ENCODE measurements at regions not wholly inside any gene's neighbourhood (a gene's known extent, or its start where the extent isn't known, plus 50 kb on each side); places are given as distances from the start of the nearest gene placed in this dataset.

DNA sequence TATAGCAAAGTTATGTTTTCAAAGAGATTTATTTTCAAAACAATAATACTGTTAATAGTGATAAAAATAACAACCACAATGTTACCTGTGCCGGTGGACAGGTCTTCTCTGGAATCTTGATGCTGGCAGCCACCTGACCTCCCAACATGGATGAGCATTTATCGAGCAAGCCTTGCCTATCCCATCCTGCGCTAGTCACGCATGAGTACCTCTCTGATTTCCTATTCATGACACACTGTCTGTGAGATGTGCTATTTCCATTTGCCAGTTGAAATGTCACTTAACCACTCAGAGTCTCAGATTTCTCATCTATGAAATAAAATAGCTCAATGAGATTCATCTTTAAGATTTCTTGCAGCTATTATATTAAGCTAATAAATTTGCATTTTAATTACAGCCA lies 341.2 kb upstream of the VWC2 start:
- no peak for DNase-seq (ENCODE audit: low read depth, low spot score)
- Histone ChIP-seq H3K4me1 (ENCODE audit: control insufficient read depth, insufficient read depth, low read length) (no peaks in the 10 kb centered on the region), H3K4me3 (ENCODE audit: low read length) (no peak overlapping the region), H3K27me3 (ENCODE audit: control insufficient read depth, insufficient read depth, low read length) (no peaks in the 10 kb centered on the region), H3K27ac (ENCODE audit: low read length) (no peak overlapping the region), H3K36me3 (ENCODE audit: control insufficient read depth, insufficient read depth, low read length) (no peaks in the 10 kb centered on the region), H3K9me3 (ENCODE audit: control insufficient read depth, insufficient read depth, low read length) (no peaks in the 10 kb centered on the region)
- no CpG with 5 or more reads among the region's 4 CpGs for WGBS (ENCODE audit: insufficient coverage, insufficient read length)

DNA sequence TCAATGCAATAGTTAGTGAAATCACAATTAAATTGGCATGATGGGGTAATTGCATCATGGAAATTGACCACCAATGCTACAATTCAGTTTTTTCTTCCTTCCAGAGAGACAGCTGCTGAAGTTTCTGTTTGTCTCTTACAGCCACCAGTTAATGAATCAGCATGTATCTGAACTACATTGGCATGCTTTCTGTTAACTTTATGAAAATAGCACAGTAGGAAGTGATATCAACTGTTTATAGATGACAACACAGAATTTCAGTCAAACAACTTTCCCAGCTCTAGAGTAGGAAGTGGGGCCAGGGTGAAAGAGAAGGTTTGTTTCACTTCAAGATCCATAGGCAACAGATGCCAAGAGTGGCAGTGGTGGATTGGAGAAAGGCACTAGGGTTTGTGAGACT lies 339.6 kb upstream of the VWC2 start:
- Histone ChIP-seq H3K36me3 (ENCODE audit: control insufficient read depth, insufficient read depth, low read length) (no peaks in the 10 kb centered on the region), H3K9me3 (ENCODE audit: control insufficient read depth, insufficient read depth, low read length) (no peaks in the 10 kb centered on the region), H3K4me1 (ENCODE audit: control insufficient read depth, insufficient read depth, low read length) (no peaks in the 10 kb centered on the region), H3K4me3 (ENCODE audit: low read length) (no peak overlapping the region), H3K27ac (ENCODE audit: low read length) (no peak overlapping the region), H3K27me3 (ENCODE audit: control insufficient read depth, insufficient read depth, low read length) (no peaks in the 10 kb centered on the region)
- no peak for DNase-seq (ENCODE audit: low read depth, low spot score)

DNA sequence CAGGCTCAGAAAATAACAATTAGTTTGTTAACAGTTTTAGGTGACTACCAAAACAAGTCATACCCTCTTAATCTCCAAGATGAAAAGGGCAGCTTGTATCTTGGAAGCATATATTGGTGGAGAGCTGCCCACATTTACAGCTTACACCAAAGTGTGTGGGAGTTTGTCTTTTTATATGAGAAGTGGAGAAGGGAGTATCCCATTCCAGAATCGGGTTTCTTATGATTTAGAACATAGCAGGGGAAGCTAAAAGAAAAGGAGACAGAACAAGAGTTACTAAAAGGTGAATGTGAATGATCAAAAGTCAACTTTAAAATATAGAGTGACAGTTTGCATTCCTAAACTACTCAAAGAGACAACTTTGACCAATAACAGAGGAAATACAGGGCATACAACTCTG lies 338.6 kb upstream of the VWC2 start:
- Histone ChIP-seq H3K4me1 (ENCODE audit: control insufficient read depth, insufficient read depth, low read length) (no peaks in the 10 kb centered on the region), H3K36me3 (ENCODE audit: control insufficient read depth, insufficient read depth, low read length) (no peaks in the 10 kb centered on the region), H3K9me3 (ENCODE audit: control insufficient read depth, insufficient read depth, low read length) (no peaks in the 10 kb centered on the region), H3K27ac (ENCODE audit: low read length) (no peak overlapping the region), H3K4me3 (ENCODE audit: low read length) (no peak overlapping the region), H3K27me3 (ENCODE audit: control insufficient read depth, insufficient read depth, low read length) (no peaks in the 10 kb centered on the region)
- no CpG with 5 or more reads among the region's 1 CpG for WGBS (ENCODE audit: insufficient coverage, insufficient read length)
- no peak for DNase-seq (ENCODE audit: low read depth, low spot score)

DNA sequence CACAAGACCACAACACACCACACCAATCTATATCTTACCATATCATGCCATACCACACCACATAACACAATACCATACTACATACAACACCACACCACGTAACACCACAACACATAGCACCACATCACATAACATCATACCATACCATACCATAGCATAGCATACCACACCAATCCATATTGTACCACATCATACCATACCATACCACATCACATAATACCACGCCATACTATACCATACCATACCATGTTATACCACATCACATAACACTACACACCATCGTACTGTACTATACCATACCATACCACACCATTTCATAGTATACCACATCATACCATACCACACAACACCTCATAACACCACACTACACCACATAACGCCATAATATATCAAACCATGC lies 335.2 kb upstream of the VWC2 start:
- DNase-seq (ENCODE audit: low read depth, low spot score), result no peak
- Histone ChIP-seq H3K9me3 (ENCODE audit: control insufficient read depth, insufficient read depth, low read length) (no peaks in the 10 kb centered on the region), H3K36me3 (ENCODE audit: control insufficient read depth, insufficient read depth, low read length) (no peaks in the 10 kb centered on the region), H3K27me3 (ENCODE audit: control insufficient read depth, insufficient read depth, low read length) (no peaks in the 10 kb centered on the region), H3K27ac (ENCODE audit: low read length) (no peak overlapping the region), H3K4me3 (ENCODE audit: low read length) (no peak overlapping the region), H3K4me1 (ENCODE audit: control insufficient read depth, insufficient read depth, low read length) (no peaks in the 10 kb centered on the region)
- WGBS (ENCODE audit: insufficient coverage, insufficient read length), result 100% methylated on average over 4 of the region's 4 CpGs

DNA sequence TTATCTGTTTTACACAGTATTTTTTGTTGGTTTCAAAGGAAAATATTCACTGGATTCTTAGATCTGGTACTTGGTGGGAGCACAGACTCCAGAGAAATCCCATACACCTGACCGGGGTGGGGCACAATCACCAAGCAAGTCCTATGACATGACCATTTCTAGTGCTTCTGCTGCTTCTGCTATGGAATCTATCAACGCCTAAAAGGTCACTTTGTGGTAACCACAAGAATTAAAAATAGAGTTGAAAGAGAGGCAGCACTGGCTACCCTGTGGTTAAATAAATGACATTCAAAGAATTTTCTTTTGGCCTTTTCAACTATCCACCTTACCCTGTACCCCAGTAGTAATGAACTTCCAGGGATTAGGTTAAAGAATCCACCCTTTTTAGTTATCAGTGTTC lies 329.9 kb upstream of the VWC2 start:
- Histone ChIP-seq H3K4me1 (ENCODE audit: control insufficient read depth, insufficient read depth, low read length) (no peaks in the 10 kb centered on the region), H3K9me3 (ENCODE audit: control insufficient read depth, insufficient read depth, low read length) (no peaks in the 10 kb centered on the region), H3K27me3 (ENCODE audit: control insufficient read depth, insufficient read depth, low read length) (no peaks in the 10 kb centered on the region), H3K4me3 (ENCODE audit: low read length) (no peak overlapping the region), H3K27ac (ENCODE audit: low read length) (no peak overlapping the region), H3K36me3 (ENCODE audit: control insufficient read depth, insufficient read depth, low read length) (no peaks in the 10 kb centered on the region)
- no peak for DNase-seq (ENCODE audit: low read depth, low spot score)
- WGBS (ENCODE audit: insufficient coverage, insufficient read length), result no CpG with 5 or more reads among the region's 2 CpGs

DNA sequence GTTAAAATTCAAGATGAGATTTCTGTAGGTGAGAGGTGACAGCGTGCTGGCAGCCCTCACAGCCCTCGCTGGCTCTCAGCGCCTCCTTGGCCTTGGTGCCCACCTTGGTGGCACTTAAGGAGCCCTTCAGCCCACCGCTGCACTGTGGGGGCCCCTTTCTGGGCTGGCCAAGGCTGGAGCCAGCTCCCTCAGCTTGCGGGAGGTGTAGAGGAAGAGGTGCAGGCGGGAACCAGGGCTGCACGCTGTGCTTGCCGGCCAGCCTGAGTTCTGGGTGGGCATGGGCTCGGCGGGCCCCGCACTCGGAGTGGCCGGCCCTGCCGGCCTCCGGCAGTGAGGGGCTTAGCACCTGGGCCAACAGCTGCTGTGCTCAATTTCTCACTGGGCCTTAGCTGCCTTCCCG lies 320.0 kb upstream of the VWC2 start:
- Histone ChIP-seq H3K27ac (ENCODE audit: low read length) (no peak overlapping the region), H3K36me3 (ENCODE audit: control insufficient read depth, insufficient read depth, low read length) (no peaks in the 10 kb centered on the region), H3K4me3 (ENCODE audit: low read length) (no peak overlapping the region), H3K27me3 (ENCODE audit: control insufficient read depth, insufficient read depth, low read length) (no peaks in the 10 kb centered on the region), H3K4me1 (ENCODE audit: control insufficient read depth, insufficient read depth, low read length) (no peaks in the 10 kb centered on the region), H3K9me3 (ENCODE audit: control insufficient read depth, insufficient read depth, low read length) (no peaks in the 10 kb centered on the region)
- no CpG with 5 or more reads among the region's 16 CpGs for WGBS (ENCODE audit: insufficient coverage, insufficient read length)
- no peak for DNase-seq (ENCODE audit: low read depth, low spot score)

DNA sequence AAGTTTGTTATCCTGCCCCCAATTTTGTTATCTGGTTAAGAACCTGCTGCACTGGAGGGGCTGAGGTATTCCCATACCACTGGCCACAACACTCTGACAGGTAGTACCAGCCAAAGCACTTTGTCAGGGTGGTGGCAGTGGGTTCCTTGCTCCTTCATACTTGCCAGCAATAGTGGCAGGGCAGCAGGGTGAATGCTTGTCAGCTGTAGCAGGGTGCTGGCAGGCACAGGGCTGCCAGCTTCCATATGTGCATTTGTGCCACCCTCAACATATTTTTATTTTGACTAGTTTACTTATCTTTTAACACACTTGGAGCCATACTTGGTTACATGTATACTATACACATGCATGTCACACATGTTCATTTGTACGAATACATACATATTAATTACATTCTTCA lies 294.0 kb upstream of the VWC2 start:
- DNase-seq (ENCODE audit: low read depth, low spot score), result no peak

DNA sequence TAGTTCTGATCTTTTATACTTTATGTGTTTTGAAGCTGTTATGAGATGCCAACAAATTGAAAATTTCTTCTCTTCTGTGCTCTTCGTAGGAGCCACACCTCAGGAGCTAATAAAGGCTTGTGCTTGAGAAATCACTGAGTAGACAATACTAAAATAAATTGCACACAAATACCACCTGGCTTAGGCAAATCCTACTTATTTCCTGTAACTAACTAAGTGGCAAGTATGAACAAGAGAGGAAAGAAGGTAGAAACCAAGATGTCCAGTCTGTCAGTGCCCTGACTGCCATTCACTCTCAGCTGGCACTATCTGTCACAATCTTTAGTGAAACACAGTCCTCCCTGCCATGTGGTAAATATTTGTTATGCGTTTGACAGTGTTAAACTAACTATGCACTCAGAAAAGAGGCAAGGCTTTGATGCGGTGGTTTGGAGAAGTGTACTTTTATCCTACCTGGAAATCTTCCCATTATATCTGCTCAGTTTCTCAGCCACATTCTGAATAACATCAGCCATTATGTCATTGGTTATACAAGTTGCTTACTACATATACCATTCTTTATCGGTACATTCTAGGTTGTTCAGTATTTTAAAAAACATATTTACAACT lies 293.4 kb upstream of the VWC2 start:
- H3K4me1 ChIP-seq (ENCODE audit: control insufficient read depth, insufficient read depth, low read length), result no peaks in the 10 kb centered on the region
- no peak overlapping the region for H3K27ac ChIP-seq (ENCODE audit: low read length)
- H3K36me3 ChIP-seq (ENCODE audit: control insufficient read depth, insufficient read depth, low read length), result no peaks in the 10 kb centered on the region
- WGBS (ENCODE audit: insufficient coverage, insufficient read length), result no CpG with 5 or more reads among the region's 4 CpGs
- H3K9me3 ChIP-seq (ENCODE audit: control insufficient read depth, insufficient read depth, low read length), result no peaks in the 10 kb centered on the region
- H3K4me3 ChIP-seq (ENCODE audit: low read length), result no peak overlapping the region
- DNase-seq (ENCODE audit: low read depth, low spot score), result no peak
- H3K27me3 ChIP-seq (ENCODE audit: control insufficient read depth, insufficient read depth, low read length), result no peaks in the 10 kb centered on the region

More for the DNA sequence above, 294.0 kb upstream of the VWC2 start:
- Histone ChIP-seq H3K4me1 (ENCODE audit: control insufficient read depth, insufficient read depth, low read length) (no peaks in the 10 kb centered on the region), H3K27ac (ENCODE audit: low read length) (no peak overlapping the region), H3K9me3 (ENCODE audit: control insufficient read depth, insufficient read depth, low read length) (no peaks in the 10 kb centered on the region), H3K4me3 (ENCODE audit: low read length) (no peak overlapping the region), H3K36me3 (ENCODE audit: control insufficient read depth, insufficient read depth, low read length) (no peaks in the 10 kb centered on the region), H3K27me3 (ENCODE audit: control insufficient read depth, insufficient read depth, low read length) (no peaks in the 10 kb centered on the region)
- 100% methylated on average over 1 of the region's 1 CpG for WGBS (ENCODE audit: insufficient coverage, insufficient read length)

DNA sequence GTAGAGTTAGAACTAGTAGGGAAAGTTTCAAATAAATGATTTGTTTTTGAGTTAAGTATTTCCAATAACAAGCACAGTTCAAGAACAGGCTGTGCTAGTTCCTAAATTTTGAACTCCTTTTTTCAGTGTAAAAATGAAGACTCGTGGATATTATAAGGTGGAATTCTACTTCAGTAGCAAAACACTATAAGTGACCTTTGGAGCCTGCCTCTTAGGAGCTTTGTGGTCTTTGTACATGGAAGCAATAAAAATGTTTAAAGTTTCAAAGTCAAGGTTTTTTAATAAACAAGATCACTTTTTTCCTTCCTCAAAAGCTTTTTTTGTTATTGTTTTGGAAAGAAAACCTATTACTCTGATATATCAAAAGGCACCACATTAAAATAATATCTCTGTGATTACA lies 292.4 kb upstream of the VWC2 start:
- no peaks in the 10 kb centered on the region for H3K27me3 ChIP-seq (ENCODE audit: control insufficient read depth, insufficient read depth, low read length)
- no peaks in the 10 kb centered on the region for H3K4me1 ChIP-seq (ENCODE audit: control insufficient read depth, insufficient read depth, low read length)
- no peak overlapping the region for H3K27ac ChIP-seq (ENCODE audit: low read length)
- no CpG with 5 or more reads among the region's 1 CpG for WGBS (ENCODE audit: insufficient coverage, insufficient read length)
- no peak for DNase-seq (ENCODE audit: low read depth, low spot score)
- H3K36me3 ChIP-seq (ENCODE audit: control insufficient read depth, insufficient read depth, low read length), result no peaks in the 10 kb centered on the region
- H3K4me3 ChIP-seq (ENCODE audit: low read length), result no peak overlapping the region
- no peaks in the 10 kb centered on the region for H3K9me3 ChIP-seq (ENCODE audit: control insufficient read depth, insufficient read depth, low read length)

DNA sequence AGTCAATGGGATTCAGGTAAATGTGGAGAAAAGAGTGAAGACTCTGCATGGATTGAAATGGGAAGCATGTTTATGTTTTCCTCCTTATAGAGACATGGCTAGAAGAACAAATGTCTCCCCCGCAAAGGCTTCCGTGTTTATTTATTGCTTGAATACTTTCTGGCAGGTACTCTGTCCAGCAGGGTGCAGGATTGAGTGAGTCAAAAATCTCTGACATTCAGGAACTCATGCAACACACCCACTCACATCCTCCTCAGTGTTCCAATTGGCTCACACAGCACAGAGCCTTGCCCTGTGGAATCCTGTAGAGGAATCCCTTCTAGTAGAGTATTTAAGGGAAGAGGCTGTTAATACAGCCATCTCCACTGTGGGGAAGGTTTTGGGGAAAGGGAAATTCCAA lies 290.3 kb upstream of the VWC2 start:
- Histone ChIP-seq H3K4me3 (ENCODE audit: low read length) (no peak overlapping the region), H3K27ac (ENCODE audit: low read length) (no peak overlapping the region), H3K4me1 (ENCODE audit: control insufficient read depth, insufficient read depth, low read length) (peaks cover 1% of the 10 kb centered on the region; the same call in 1 of the 2 replicates), H3K9me3 (ENCODE audit: control insufficient read depth, insufficient read depth, low read length) (no peaks in the 10 kb centered on the region), H3K27me3 (ENCODE audit: control insufficient read depth, insufficient read depth, low read length) (no peaks in the 10 kb centered on the region), H3K36me3 (ENCODE audit: control insufficient read depth, insufficient read depth, low read length) (no peaks in the 10 kb centered on the region)
- DNase-seq (ENCODE audit: low read depth, low spot score), result no peak
- no CpG with 5 or more reads among the region's 2 CpGs for WGBS (ENCODE audit: insufficient coverage, insufficient read length)

DNA sequence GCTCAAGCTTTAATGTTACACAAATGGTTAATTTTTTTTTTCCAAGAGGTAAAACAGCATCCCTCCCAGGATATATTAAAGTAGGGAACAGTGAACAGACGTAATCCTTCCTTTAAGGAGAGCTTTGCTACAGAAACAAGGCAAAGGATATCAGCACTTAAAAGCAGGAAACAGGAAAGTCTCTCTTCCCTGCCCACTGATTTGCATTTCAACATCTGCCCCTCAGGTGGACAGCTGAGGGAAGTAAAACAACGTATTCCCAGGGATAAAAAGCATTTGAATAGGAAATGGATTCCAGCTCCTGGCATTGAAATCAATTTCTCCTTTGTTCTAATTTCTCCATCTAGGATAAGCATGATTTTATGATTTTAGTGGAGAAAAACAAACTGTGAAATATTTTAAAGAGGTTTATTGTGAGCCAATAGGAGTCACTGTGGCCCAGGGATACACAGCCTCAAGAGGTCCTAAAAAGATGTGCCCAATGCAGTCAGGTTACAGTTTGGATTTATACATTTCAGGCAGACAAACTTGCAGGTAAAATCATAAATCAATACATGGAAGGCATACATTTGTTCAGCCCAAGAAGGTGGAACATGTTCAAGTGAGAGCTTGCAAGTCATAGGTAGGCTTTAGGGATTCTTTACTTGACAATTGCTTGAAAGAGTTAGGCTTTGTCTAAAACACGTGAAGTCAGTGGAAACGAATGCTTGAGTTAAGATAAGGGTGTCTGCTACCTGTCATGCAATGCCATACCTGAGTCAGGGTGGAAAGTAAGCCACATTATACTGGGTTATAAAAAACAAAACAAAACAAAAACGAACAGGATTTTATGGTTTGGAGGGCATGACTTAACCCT lies 286.2 kb upstream of the VWC2 start:
- peaks cover 1% of the 10 kb centered on the region; the same call in 1 of the 2 replicates for H3K4me1 ChIP-seq (ENCODE audit: control insufficient read depth, insufficient read depth, low read length)
- no peak overlapping the region for H3K4me3 ChIP-seq (ENCODE audit: low read length)
- no peak overlapping the region for H3K27ac ChIP-seq (ENCODE audit: low read length)
- DNase-seq (ENCODE audit: low read depth, low spot score), result no peak
- no peaks in the 10 kb centered on the region for H3K27me3 ChIP-seq (ENCODE audit: control insufficient read depth, insufficient read depth, low read length)
- H3K9me3 ChIP-seq (ENCODE audit: control insufficient read depth, insufficient read depth, low read length), result no peaks in the 10 kb centered on the region
- no CpG with 5 or more reads among the region's 5 CpGs for WGBS (ENCODE audit: insufficient coverage, insufficient read length)
- no peaks in the 10 kb centered on the region for H3K36me3 ChIP-seq (ENCODE audit: control insufficient read depth, insufficient read depth, low read length)
